GM12891 (cell line): ENCODE measurements at regions not wholly inside any gene's neighbourhood (a gene's known extent, or its start where the extent isn't known, plus 50 kb on each side); places are given as distances from the start of the nearest gene placed in this dataset.

Experiments
- DNase-seq: peaks from one replicate; pipeline ENCODE4 v3.0.0; 2011; ENCODE audit warnings: low spot score; ENCODE audit not compliant: insufficient read length
- FAIRE-seq: peaks from 2 replicates; lab custom pipeline; 2011; peaks lifted over from hg19 to GRCh38; lab: Jason Lieb, UNC
- PAX5 ChIP-seq: IDR thresholded peaks from 2 replicates; pipeline ENCODE4 v1.6.1; 2011; ENCODE audit warnings: low read length, moderate library complexity, mild to moderate bottlenecking; ENCODE audit not compliant: insufficient read depth, severe bottlenecking
- POLR2A ChIP-seq: IDR thresholded peaks from 2 replicates; pipeline ENCODE4 v1.6.1; 2011; ENCODE audit warnings: low read depth, low read length, control low read depth
- POLR2AphosphoS5 ChIP-seq: IDR thresholded peaks from 2 replicates; pipeline ENCODE4 v1.6.1; 2011; ENCODE audit warnings: low read depth, low read length, control low read depth
- POU2F2 ChIP-seq: IDR thresholded peaks from 2 replicates; pipeline ENCODE4 v1.6.1; 2011; ENCODE audit warnings: low read depth, mild to moderate bottlenecking, control low read depth, low read length, moderate library complexity
- SPI1 ChIP-seq: IDR thresholded peaks from 2 replicates; pipeline ENCODE4 v1.6.1; 2011; ENCODE audit warnings: low read depth, low read length, control low read depth
- TAF1 ChIP-seq: IDR thresholded peaks from 2 replicates; pipeline ENCODE4 v1.6.1; 2011; ENCODE audit warnings: low read depth, low read length, control low read depth

DNA sequence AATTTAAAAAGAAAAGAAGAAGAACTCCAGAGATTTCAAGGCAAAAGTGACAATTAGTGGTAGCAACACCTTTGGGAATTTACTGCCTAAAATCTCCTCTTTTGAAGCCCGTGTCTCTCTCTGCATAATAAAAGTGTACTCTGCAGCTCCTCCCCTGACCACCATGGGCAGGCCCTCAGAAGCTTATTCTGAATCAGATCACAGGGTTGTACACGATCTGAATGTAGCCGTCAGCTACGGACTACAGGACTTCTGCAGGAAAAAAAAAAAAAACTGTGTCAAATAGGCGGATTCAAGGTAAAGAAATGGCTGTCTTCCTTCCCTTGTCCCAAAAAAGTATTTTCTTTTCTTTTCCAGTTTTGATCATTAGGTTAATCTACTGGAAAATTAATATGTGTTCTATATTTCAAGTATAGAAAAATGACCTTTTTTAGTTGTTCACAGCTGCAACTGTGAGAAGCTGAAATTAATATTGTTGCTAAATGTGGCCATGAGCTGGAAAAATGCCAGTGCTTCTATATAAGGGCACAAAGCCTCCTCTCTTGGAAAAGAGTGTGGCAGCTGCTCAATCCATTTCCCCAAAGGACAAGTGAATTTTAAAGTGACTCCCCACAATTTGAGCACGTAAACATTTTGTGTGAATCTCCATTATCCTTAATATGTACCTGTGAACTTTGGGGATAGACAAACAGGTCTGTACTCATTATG is 397.4 kb downstream of the C6orf118 start:
- TF ChIP-seq POLR2A (no peak), SPI1 (no peak), PAX5 (no peak), POU2F2 (no peak), POLR2AphosphoS5 (no peak), TAF1 (no peak)
- FAIRE-seq (no peak), DNase-seq (no peak)

DNA sequence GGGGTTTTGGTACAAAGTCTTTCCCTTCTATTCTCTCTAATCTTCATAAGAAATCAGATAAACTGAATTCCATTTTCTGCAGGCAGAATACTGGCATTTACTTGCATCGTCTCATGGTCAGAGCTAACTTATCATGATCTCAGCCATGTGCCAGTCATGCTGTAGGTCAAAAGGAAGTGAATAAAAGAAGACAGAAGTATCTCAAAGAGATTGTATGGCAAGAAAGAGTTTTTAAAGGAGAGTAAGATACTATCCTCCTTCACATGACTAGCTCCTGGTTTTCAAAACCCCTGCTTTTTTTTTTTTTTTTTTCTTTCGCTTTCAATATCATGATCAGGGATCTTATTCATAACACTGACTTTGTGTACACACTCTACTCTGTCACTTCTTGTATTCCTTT is 398.3 kb downstream of the C6orf118 start:
- DNase-seq, result no peak
- no peak for FAIRE-seq
- TF ChIP-seq SPI1 (no peak), POU2F2 (no peak), PAX5 (no peak)

DNA sequence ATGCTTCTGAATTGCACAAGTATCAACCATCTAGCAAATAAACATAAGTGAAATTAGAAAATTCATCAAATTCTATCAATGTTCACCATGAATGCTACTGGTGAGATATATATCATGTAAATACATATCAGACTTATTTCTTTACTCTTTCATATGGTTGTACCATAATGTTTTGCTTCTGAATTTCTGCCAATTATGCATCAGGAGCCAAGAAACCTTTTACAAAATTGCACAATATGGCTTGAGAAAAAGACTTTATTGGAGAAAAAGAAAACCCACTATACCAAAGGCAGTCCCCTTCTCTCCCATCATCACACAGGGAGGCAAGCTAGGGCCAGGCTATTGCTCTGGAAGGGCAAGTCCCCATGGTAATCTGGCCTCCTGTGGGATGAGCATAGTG is 402.6 kb downstream of the C6orf118 start:
- FAIRE-seq (no peak), DNase-seq (no peak)
- no peak for TF ChIP-seq TAF1
- TF ChIP-seq POU2F2, result no peak
- TF ChIP-seq POLR2A, result no peak
- TF ChIP-seq PAX5, result no peak
- no peak for TF ChIP-seq POLR2AphosphoS5
- no peak for TF ChIP-seq SPI1

DNA sequence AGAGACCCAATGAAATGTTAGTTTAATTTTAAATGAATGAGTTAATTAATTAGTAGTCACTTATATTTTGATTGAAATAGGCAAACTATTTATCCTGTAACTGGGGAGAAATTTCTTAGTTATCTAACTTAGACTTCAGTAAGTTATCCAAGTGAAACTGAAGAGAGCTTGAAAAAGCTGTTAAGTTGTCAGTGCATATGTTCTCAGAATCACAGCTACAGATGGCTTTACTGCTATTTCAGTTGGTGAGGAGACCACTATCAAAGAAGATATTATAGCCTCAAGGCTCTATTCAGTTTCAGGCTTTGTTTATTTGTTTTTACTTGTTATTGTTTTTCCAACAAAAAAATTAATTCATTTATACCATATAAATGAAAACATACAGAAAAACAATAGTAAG is 404.1 kb downstream of the C6orf118 start:
- FAIRE-seq, result no peak

DNA sequence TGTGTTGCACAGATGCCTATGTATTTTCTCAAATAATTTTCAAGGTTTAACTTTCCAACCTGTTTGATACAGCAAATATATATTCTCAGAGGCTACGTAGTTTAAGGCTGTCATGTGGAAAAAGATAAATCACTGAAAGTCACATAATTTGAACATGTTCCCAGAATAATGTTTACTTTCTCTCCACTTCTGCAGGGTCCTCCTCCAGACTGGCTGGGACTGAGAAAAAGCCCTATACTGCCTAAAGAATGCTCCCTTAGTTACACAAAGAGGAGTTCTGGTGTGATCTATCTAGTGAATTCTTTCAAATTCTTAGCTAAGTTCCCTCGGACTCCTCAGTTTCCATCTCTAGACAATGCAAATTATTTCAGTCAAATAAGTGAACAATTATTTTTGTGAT is 411.0 kb downstream of the C6orf118 start:
- TF ChIP-seq TAF1 (no peak), POU2F2 (no peak), SPI1 (no peak), POLR2A (no peak), POLR2AphosphoS5 (no peak), PAX5 (no peak)
- FAIRE-seq (no peak), DNase-seq (no peak)

More for the DNA sequence above, 404.1 kb downstream of the C6orf118 start:
- DNase-seq, result no peak
- TF ChIP-seq POLR2A (no peak), TAF1 (no peak), PAX5 (no peak), SPI1 (no peak), POLR2AphosphoS5 (no peak), POU2F2 (no peak)

DNA sequence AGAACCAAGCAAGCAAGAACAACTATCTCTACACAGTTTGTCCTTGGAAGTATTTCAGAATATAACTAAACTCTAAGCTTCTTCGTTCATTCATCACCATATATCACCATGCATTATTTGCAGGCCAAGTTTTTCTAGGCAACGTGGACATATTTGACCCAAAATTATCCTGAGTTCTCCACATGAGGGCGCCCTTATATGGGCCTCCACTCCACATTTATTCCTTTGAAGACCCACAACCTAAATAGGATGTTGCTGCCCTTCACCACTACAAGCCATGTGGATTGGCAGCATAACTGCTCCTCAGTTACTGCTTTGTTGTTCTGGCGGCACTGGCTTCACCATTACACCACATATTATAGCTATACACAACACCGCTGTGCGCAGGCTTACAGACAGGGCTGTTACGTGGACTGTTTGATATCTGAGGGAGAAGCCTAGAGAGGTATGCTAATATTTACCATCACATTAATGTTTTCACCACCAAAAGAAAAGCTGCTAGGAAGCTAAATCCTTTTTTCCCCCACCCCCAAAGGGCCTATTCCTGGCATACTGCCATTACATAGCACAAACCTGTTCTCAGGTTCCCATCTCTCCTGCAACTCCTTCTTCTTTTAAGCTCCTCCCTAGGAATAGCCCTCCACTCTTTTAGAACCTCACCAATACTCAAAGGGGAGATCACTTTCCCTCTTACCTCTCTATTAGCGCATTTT is 411.7 kb downstream of the C6orf118 start:
- TF ChIP-seq POLR2A, result no peak
- FAIRE-seq (no peak), DNase-seq (no peak)

DNA sequence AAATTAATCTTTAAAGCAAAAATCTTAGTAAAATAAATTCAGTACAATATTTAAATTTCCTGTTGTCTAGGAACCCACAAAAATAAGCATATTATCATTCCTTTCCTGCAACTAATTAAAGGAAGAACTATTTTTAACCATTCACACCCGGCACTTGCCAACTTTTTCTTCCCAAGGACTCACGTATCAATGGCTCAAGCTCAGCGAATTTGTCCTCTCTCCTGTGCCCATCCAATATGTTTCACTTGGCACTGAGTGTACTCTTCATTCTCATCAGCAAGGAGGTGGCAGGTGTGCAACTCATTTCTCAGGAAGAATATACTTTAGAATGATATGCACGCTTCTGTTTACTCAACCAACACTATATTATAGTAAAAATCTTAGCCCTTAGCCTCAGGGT is 419.4 kb downstream of the C6orf118 start:
- DNase-seq (no peak), FAIRE-seq (no peak)
- no peak for TF ChIP-seq POLR2A
- no peak for TF ChIP-seq POU2F2
- TF ChIP-seq SPI1, result no peak
- TF ChIP-seq PAX5, result no peak
- TF ChIP-seq TAF1, result no peak
- no peak for TF ChIP-seq POLR2AphosphoS5

DNA sequence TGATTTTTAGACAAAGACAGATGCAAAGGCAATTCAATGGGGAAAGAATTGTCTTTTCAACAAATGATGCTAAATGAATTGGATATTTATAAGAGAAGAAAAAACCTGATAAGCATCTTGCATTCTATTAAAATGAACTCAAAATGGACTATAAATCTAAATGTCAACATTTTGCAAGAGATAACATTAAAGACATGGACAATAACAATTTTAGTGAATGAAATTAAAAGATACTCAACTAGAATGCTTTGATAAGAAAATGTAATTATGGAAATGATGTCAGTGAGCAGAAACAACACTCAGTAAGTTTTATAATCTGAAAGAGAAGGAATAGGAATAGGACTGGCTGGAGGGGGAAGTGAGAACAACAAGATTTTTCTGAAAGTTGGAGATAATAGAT is 421.7 kb downstream of the C6orf118 start:
- TF ChIP-seq POLR2AphosphoS5, result no peak
- no peak for TF ChIP-seq POLR2A
- TF ChIP-seq POU2F2, result no peak
- TF ChIP-seq PAX5, result no peak
- TF ChIP-seq SPI1, result no peak
- TF ChIP-seq TAF1, result no peak
- DNase-seq, result no peak
- FAIRE-seq, result no peak

DNA sequence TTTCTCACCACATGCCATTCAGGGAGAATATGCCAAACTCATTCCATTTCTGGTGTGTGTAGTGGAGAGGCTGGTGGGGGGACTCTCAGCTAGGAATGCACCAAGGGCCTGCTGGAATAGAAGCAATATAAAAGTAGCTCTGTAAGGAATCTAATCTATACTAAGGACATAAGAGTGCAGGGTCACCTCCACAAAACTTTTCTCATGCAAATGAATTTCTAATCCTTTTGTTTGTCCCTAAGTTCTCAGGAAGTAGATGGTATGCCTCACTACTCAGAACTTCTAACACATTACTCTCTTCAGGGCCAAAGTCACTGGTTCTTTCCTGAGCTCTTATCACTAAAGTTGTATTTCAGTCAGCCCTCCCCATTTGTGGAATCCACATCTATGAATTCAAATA is 427.2 kb downstream of the C6orf118 start:
- no peak for TF ChIP-seq SPI1
- FAIRE-seq, result no peak
- no peak for DNase-seq

DNA sequence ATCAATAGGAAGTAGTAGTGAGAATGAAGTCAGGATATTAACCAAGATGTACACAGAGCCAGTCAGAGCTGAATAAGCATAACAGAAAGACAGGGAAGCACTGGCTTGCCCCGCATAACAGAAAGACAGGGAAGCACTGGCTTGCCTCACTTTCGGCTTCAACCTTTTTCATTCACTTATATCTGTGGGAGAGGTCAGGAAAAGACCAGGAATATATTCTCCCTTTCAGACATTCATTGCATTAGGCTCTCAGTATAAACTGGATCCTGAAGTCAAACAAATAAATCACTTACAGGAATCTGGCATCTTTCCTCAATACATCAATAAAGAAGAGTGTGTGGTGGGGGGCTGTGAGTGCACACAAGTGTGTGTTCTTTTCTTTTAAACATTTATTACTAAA is 437.6 kb downstream of the C6orf118 start:
- FAIRE-seq (no peak), DNase-seq (no peak)
- no peak for TF ChIP-seq POLR2A
- TF ChIP-seq POU2F2, result no peak
- no peak for TF ChIP-seq SPI1
- TF ChIP-seq TAF1, result no peak
